OCI-LY7 (cell line): ENCODE measurements at regions not wholly inside any gene's neighbourhood (a gene's known extent, or its start where the extent isn't known, plus 50 kb on each side); places are given as distances from the start of the nearest gene placed in this dataset.

Experiments used
- BruUV-seq: library from RNA; stranded (reverse); fragments of 400-500 nt; replicated peaks from 2 replicates; lab custom pipeline; 2021; lab: Mats Ljungman, UMichigan
- CTCF ChIA-PET: fragments of 300-600 bp; sonication (Branson Sonifier 250); formaldehyde crosslinking; loops from one replicate; lab custom pipeline; 2022; ENCODE audit warnings: antibody characterized with exemption; ENCODE audit not compliant: unreplicated experiment; lab: Charles Lee
- POLR2A ChIA-PET: fragments of 300-600 bp; sonication (Branson Sonifier 250); formaldehyde crosslinking; loops from one replicate; lab custom pipeline; 2022; ENCODE audit warnings: antibody characterized with exemption; lab: Charles Lee
- DNase-seq: peaks from one replicate; pipeline ENCODE4 v3.0.0-alpha.2; 2015; ENCODE audit warnings: low spot score
- H2AFZ ChIP-seq: fragments of 200-600 bp; sonication (generic), shearing (Covaris generic); 2 replicates; pipeline ENCODE4 v1.6.1; 2014; ENCODE audit warnings: mild to moderate bottlenecking, antibody characterized with exemption, low read length, moderate library complexity
- H3K27ac ChIP-seq: fragments of 200-600 bp; sonication (generic); 2 replicates; pipeline ENCODE4 v1.5.1; 2014; ENCODE audit warnings: mixed run types, low read depth, mild to moderate bottlenecking, moderate library complexity, low read length, inconsistent platforms; ENCODE audit not compliant: poor library complexity, severe bottlenecking
- H3K36me3 ChIP-seq: fragments of 200-600 bp; sonication (generic); 2 replicates; pipeline ENCODE4 v1.6.1; 2014; ENCODE audit warnings: mild to moderate bottlenecking, antibody characterized with exemption, low read length, moderate library complexity, mixed read lengths; ENCODE audit not compliant: insufficient read depth
- H3K4me1 ChIP-seq: fragments of 200-600 bp; sonication (generic); 2 replicates; pipeline ENCODE4 v1.5.1; 2014; ENCODE audit warnings: mild to moderate bottlenecking, low read length; ENCODE audit not compliant: insufficient read depth, poor library complexity, severe bottlenecking
- H3K4me2 ChIP-seq: fragments of 200-600 bp; sonication (generic); 2 replicates; pipeline ENCODE4 v1.6.1; 2014; ENCODE audit warnings: mild to moderate bottlenecking, low read length
- H3K4me3 ChIP-seq: fragments of 200-600 bp; sonication (generic); 2 replicates; pipeline ENCODE4 v1.5.1; 2014; ENCODE audit warnings: mild to moderate bottlenecking, low read depth, low read length; ENCODE audit not compliant: poor library complexity, severe bottlenecking
- H3K79me2 ChIP-seq: fragments of 200-600 bp; sonication (generic); 2 replicates; pipeline ENCODE4 v1.6.1; 2016; ENCODE audit warnings: low read depth, mild to moderate bottlenecking, low read length, moderate library complexity, mixed read lengths; ENCODE audit not compliant: insufficient read depth
- H3K9me2 ChIP-seq: fragments of 200-600 bp; sonication (generic); 2 replicates; pipeline ENCODE4 v1.6.1; 2016; ENCODE audit warnings: mild to moderate bottlenecking, low read length, mixed read lengths; ENCODE audit not compliant: insufficient read depth
- H3K9me3 ChIP-seq: fragments of 200-600 bp; sonication (generic); 2 replicates; pipeline ENCODE4 v1.6.1; 2014; ENCODE audit warnings: mild to moderate bottlenecking, mixed run types, low read length, mixed read lengths
- H4K20me1 ChIP-seq: fragments of 200-600 bp; sonication (generic); 2 replicates; pipeline ENCODE4 v1.6.1; 2014; ENCODE audit warnings: mild to moderate bottlenecking, antibody characterized with exemption, low read length, moderate library complexity, mixed read lengths; ENCODE audit not compliant: insufficient read depth
- CTCF ChIP-seq: fragments of 200-600 bp; sonication (generic); conservative IDR thresholded peaks from 2 replicates; pipeline ENCODE4 v1.5.1; 2014; ENCODE audit warnings: mild to moderate bottlenecking, antibody characterized with exemption, low read length, moderate library complexity, mixed read lengths
- EZH2phosphoT487 ChIP-seq: fragments of 200-600 bp; sonication (generic); IDR thresholded peaks from 2 replicates; pipeline ENCODE4 v1.6.1; 2018; ENCODE audit warnings: low read depth, borderline replicate concordance, mild to moderate bottlenecking, mixed run types, antibody characterized with exemption, low read length, moderate library complexity, mixed read lengths
- intact Hi-C: fragments of 100-400 bp; cut with micrococcal nuclease; formaldehyde crosslinking; loops from one replicate; pipeline ENCODE4 v1.10.0; 2022; ENCODE audit not compliant: unreplicated experiment

- no peaks in the 10 kb centered on the region for H3K36me3 ChIP-seq
- H3K4me3 ChIP-seq: no peak overlapping the region
- ChIA-PET CTCF (no interaction called here), POLR2A (interaction anchor here (0.8 to 1.5 kb wide), 3 partner anchors 8 to 23 kb away, joined by 3 to 5 read pairs (median 4); no protein-coding TSS in a partner anchor)
- H3K27ac ChIP-seq: no peak overlapping the region
- H3K9me3 ChIP-seq: no peaks in the 10 kb centered on the region
- no peak for DNase-seq
- H3K4me1 ChIP-seq: no peaks in the 10 kb centered on the region
- TF ChIP-seq CTCF: no peak
- no peak for TF ChIP-seq EZH2phosphoT487
- intact Hi-C loops: no loop called here
- no peaks in the 10 kb centered on the region for H3K9me2 ChIP-seq
- no TSS peak for BruUV-seq
- H4K20me1 ChIP-seq: no peaks in the 10 kb centered on the region
- no peak overlapping the region for H3K4me2 ChIP-seq
- H3K79me2 ChIP-seq: no peaks in the 10 kb centered on the region
- no peak overlapping the region for H2AFZ ChIP-seq
Observed at GRCh38 chr2:160679686-160680085, 186.1 kb upstream of the RBMS1 start.

GRCh38 chr2:160680294-160680693, 186.7 kb upstream of the RBMS1 start:
- no peaks in the 10 kb centered on the region for H3K4me1 ChIP-seq
- H3K4me2 ChIP-seq: no peak overlapping the region
- no peaks in the 10 kb centered on the region for H3K36me3 ChIP-seq
- H3K27ac ChIP-seq: no peak overlapping the region
- CTCF ChIA-PET: no interaction called here
- POLR2A ChIA-PET: interaction anchor here (0.6 to 1.5 kb wide), 4 partner anchors 9 to 43 kb away, joined by 3 to 4 read pairs (median 3); no protein-coding TSS in a partner anchor
- H2AFZ ChIP-seq: no peak overlapping the region
- H4K20me1 ChIP-seq: no peaks in the 10 kb centered on the region
- no peaks in the 10 kb centered on the region for H3K9me3 ChIP-seq
- intact Hi-C loops: no loop called here
- H3K79me2 ChIP-seq: no peaks in the 10 kb centered on the region
- no TSS peak for BruUV-seq
- no peak for DNase-seq
- TF ChIP-seq EZH2phosphoT487 (no peak), CTCF (no peak)
- no peak overlapping the region for H3K4me3 ChIP-seq
- no peaks in the 10 kb centered on the region for H3K9me2 ChIP-seq

GRCh38 chr2:160680974-160681373, 187.4 kb upstream of the RBMS1 start:
- H3K4me1 ChIP-seq: no peaks in the 10 kb centered on the region
- H3K9me3 ChIP-seq: no peaks in the 10 kb centered on the region
- DNase-seq: no peak
- no peak overlapping the region for H3K4me2 ChIP-seq
- no peaks in the 10 kb centered on the region for H3K9me2 ChIP-seq
- POLR2A ChIA-PET: interaction anchor here (0.6 to 1.4 kb wide), 3 partner anchors 9 to 36 kb away, joined by 3 to 4 read pairs (median 3); no protein-coding TSS in a partner anchor
- H3K79me2 ChIP-seq: no peaks in the 10 kb centered on the region
- intact Hi-C loops: no loop called here
- H2AFZ ChIP-seq: no peak overlapping the region
- no peaks in the 10 kb centered on the region for H3K36me3 ChIP-seq
- TF ChIP-seq EZH2phosphoT487: no peak
- no TSS peak for BruUV-seq
- no peak overlapping the region for H3K4me3 ChIP-seq
- no peak overlapping the region for H3K27ac ChIP-seq
- CTCF ChIA-PET: no interaction called here
- H4K20me1 ChIP-seq: no peaks in the 10 kb centered on the region
